GM19468 (cell line): ENCODE measurements at regions not wholly inside any gene's neighbourhood (a gene's known extent, or its start where the extent isn't known, plus 50 kb on each side); places are given as distances from the start of the nearest gene placed in this dataset.

ENCODE experiments used
- ATAC-seq: cut with Tn5 transposase; IDR thresholded peaks from one replicate; pipeline ENCODE4 v1.9.1; 2021; ENCODE audit warnings: mild to moderate bottlenecking, moderate library complexity, moderate number of reproducible peaks; ENCODE audit not compliant: unreplicated experiment; ENCODE audit errors: extremely low read depth

DNA sequence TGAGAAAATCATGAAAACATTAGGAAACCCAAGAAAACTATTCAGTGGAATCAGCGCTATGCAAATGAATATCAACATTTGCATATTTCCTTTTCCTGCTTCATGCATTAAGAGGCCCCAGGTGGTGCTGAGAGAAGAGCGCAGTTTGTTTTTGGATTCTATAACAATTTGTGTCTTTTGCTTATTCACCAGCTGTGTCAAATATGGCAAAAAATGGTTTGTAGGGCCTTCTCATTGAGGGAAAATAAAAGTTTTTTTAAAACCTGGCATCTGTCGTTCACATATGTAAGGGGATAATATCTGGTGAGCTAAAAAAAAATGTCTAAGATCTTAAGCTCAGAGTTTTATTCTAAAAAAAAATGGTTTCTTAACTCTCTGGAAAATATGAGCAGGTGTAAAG lies 122.5 kb upstream of the ROBO2 start:
- no peak for ATAC-seq

DNA sequence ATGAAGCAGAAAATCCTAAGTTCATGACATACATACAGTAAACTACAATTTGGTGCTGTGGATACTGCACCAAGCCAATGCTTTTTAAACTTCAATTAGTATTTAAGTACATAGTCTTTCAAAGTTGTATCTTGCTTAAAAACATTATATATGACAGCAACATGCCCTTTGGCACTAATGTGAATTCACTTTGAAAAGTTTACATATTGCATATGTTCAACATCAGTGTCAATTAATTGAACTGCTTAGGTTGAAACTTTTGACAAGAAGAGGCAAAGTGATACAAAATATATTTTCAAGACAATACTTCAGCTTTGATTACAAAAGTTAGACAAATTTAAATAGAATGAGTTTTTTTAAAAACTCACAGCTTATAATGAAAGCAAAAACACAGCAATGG lies 119.4 kb upstream of the ROBO2 start:
- ATAC-seq = no peak

DNA sequence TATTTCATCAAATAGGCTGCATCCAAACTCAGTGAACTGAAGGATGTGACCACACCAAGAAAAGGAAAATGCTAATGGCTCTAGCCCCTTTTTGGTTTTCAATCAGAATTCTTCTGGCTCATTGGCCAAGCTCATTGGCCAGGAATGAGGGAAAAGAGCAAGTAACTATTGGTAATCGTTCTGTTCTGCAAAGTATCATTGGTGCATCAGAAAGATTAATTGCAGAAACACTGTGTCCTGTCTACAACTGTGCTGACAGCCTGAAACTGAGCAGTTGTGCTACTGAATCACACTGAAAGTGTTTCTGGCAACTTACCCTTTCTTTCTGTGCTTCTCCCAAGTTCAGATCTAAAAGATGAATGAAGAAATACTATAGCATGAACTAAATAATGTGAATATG lies 116.4 kb upstream of the ROBO2 start:
- no peak for ATAC-seq

DNA sequence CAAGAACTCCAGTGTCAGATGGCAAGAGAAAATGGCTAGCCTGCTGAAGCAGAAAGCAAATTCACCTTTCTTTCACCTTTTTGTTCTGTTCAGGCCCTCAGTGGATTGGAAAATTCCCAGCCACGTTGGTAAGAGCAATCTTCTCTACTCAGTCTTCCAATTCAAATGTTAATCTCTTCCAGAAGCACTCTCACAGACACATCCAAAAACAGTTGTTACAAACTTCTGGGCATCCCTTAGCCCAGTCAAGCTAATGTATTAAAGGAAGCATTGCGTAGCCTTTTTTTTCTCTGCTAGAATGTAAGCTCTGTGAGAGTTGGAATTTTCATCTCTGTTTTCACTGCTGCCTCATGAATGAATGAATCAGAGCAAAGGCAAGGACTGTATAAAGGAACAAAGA lies 109.2 kb upstream of the ROBO2 start:
- ATAC-seq = no peak

DNA sequence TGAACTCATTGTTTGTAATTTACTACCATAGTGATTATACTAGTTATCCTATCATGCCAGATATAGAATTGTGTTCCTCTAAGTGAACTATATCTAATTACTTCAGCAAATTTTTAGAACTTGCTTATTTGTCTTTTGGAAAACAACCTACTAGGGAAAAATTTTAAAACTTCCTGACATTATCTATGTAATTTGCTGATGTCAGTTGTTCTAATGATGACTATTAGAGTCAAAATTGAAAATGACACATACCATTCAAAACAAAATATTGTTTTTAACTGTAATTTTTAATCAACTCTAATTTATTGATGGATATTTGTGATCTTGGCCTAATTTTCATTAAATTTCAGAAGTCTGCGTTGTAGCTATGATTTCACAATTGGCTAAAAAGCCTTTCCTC lies 106.7 kb upstream of the ROBO2 start:
- no peak for ATAC-seq

DNA sequence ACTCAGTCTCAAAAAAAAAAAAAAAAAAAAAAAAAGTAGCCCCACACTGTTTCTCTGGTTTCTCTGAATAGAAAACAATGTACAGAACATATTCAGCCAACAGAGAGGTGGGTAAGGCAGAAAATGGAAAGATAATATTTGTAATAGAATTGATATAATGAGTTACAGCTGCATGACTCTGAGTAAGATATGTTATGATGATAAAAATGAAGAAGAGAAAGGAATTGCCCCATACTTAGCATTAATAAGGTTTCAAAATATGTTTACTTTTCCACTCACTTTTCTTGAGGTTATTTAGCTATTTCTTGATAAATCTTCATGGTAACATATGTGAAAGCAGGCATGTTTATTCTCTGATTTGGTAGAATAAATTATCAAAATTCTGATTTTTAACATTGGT lies 100.9 kb upstream of the ROBO2 start:
- ATAC-seq = no peak

DNA sequence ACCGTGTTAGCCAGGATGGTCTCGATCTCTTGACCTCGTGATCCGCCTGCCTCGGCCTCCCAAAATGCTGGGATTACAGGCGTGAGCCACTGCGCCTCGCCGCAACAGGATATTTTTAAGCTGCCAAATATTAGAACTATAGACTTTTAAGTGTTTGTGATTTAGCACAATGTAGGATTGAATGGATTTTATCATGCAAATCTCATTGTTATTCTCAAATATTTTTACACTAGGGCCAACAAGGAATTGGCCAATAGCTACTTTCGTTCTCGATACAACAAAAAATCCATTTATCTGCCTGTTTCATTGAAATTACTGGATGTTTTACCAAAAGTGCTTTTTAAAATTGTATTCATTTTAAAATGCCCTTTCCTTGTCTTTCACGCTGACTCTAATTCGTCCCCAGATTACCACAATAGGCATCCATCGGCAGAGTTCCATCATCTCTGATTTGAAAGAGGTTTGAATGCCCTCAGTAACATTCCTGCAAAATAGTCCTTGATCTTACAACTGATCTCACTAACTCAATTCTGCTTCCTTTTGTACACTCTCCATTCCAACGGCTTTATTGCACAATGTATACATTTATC lies 99.6 kb upstream of the ROBO2 start:
- no peak for ATAC-seq

DNA sequence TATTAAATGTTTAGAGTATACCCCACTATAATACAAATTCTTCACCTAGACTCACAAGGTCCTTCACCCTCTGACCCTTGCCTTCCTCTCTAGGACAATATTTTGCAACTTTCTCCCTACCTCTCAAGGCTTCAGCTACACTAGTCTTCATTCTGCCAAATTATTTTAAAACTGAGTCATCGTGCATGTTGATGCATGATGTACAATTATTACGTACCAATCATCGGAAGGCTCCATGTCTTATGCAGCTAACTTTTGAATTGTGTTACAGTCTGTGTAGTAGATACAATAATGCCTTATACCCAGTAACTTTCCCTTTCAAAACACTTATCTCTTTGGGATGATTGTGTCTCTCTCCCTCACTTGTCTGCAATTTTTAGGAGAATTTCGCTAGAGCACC lies 98.5 kb upstream of the ROBO2 start:
- ATAC-seq = no peak

DNA sequence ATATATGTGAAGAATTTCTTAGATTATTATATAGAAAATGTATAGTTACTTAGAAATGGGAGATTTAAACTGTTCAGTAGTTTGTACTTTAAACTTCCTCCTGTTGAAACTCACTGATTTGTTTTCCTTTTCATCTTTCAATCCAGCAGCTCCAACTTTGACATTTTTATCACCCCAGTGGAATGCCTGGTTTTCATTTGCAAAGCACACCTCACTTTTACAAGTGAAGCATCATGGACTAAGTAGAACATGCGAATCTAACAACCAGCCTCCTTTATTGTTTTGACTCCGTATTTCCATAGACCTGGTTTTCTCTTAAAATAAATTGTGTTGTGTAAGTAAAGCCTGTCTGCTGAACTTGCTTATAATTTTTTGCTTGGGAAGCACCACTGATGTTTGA lies 97.8 kb upstream of the ROBO2 start:
- no peak for ATAC-seq

DNA sequence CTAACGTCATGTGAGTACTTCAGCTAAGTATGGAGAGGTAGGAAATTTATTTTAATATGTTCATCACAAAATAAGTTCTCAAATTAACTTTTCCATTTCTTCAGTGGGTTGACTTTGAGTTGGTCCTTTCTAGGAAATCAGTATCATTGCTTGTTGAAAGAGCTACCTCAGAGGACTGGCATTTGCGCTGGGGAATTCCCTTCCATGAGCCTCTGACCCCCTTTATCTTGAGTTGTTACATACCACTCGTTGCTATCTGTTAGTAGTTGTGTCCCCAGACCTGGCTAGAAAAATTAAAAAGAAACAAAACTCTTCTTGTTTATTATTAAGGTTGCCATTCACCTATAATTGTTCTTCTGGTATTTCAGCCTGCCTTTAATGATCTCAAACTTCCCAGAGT lies 96.8 kb upstream of the ROBO2 start:
- ATAC-seq = no peak

DNA sequence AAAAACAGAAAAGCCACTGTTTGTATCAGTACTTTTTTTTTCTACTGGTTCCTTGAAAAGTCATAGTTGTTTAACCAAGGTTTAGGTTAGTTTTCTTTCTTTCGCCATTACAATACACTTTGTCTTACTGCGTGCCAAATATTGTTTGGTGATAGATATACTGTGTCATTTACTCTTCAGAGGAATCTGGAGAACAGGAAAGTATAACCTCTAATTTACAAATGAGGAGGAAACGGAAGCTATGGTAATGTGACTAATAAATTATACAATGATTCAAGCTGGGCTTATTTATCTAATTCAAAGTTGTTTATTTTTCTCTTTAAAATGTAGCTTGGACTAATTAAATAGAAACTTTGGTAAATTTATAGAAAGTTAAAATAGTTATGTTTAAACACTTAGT lies 96.2 kb upstream of the ROBO2 start:
- no peak for ATAC-seq

DNA sequence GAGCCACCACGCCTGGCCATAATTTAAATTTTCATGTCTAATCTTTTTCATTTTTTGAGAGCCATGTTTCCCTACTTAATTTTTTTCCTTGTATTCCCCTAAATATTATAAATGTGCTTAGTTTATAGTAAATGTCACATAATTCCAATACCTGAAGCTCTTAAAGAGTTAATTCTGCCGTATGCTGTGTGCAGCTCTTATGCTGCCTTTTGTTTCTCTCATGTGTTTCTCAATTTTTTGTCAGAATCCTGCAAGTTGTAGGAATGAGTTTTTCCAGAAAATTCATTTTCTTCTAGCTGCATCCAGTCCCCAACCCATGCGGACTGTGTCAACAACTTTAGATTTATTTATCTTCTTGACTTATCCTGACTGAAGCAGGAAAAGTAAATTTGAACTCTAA lies 90.9 kb upstream of the ROBO2 start:
- ATAC-seq = no peak

DNA sequence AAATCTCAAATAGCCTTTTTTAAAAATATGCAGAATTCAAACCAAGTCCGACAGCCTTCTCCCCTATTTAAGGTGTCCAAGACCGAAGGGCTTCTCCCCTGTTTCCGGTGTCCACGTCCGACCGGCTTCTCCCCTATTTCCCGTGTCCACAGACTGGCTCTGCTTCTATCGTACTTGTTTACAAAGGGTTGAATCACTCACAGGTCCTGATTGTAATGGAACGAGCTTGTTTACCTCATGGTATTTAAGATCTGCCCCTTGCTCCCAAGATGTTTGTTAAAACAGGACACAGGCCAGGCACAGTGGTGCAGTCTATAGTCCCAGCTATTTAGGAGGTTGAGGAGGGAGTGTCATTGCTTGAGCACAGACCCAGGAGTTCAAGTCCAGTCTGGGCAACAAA lies 90.4 kb upstream of the ROBO2 start:
- ATAC-seq = no peak

DNA sequence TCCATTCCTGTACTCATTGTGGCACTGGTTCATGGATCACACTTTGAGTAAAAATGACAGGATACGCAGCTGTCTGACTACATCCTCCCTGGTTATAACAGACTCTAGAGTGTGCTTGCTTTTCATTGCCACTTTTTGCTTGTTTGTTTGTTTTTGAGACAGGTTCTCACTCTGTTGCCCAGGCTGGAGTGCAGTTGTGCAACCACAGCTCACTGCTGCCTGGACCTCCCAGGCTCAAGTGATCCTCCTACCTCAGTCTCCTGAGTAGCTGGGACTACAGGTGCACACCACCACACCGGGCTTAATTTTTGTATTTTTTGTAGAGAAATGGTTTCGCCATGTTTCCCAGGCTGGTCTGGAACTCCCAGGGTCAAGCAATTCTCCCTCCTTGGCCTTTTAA lies 89.3 kb upstream of the ROBO2 start:
- no peak for ATAC-seq

DNA sequence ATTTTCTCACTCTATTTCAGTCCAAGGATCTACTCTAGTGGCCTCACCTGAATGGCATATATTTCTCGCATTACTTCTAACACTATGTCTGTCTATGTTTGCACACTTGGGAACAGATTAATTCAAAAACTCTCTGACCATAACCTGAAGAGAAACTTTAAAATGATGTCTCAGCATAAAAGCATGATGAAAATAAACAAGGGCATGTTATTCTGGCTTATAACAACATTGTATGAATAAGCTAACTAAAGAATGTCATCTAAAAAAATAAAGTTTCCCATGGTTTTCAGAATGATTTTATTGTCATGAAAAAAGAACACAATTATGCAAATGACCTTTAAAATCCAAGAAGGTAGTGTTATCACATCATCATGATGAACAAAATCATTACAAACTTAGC lies 85.5 kb upstream of the ROBO2 start:
- no peak for ATAC-seq

DNA sequence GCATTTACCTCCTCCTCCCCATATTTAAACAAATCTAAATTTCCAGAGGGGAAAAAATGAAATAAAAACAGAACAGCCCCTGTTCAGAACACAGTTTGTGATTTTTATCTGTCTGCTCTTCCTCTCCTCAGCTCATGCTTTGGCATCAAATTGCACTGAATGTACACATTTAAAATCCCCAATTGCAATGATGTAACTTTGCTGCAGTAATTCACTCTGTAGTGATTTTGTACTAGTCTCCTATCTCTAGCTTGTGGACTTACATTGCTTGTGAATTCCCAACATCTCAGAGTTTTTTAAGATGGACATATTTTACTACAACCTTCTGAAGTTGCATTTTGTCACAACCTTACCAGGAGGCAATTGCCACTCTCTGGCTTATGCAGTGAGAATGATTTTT lies 81.6 kb upstream of the ROBO2 start:
- no peak for ATAC-seq

DNA sequence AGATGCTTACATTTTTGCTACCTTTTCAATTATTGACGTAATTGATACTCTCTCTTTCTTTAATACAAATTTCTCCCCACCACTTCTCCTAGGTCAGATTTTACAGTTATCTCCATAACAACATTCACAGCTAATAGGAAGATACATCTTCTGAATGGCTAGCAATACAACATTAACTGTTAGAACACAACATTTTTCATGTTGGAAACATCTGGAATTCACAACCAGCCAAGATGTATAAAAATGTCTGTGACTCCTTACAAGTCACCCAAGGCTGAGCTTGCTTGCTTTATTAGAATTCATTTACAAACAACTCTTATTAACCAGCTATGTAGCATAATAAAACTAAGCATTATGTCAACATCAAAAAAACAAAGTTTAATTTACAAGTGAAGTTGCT lies 81.0 kb upstream of the ROBO2 start:
- no peak for ATAC-seq

DNA sequence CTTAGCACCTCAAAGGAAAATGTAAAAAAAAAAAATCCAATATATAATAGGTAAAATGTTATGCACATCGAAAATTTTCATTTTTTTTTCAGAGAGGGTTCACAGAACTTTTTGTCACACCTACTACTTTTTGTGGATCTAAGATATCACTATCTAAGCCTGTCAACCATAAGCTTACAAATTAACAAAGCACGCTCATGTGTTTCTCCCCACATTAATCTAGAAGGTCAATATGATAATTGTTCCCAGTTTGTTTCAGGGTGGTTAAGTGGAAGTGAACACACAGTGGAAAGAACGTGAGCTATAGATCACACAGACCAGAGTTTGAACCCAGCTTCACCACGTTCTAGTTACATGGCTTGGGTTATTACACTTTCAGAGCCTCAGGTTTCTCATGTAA lies 78.6 kb upstream of the ROBO2 start:
- ATAC-seq = no peak

DNA sequence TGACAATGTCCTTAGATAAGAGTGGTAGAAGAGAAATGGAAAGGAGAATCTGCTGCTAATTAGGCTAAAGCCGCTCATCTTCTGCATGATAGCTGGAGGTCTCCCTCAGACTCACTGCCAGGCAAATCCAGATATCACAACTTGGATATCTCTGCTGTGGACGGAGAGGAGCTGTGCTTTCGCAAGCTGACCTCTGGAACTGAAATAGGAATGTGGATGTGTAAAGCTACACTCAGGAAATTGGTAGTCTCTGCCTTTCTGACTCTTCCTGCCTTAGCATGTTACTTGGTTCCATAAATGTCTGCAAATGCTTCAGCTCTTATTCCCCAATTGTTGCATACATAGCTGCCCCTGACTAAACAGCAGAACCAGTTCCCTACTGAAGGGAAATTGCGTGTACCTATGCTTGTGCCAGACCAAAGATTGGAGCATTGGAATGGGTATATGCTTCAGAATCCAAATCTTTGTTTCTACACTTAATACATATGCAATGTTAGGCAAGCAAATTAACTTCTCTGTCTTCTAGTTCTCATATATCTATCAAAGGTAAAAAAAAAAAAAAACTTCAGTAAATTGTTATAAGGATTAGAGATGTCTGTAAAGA lies 74.7 kb upstream of the ROBO2 start:
- ATAC-seq = no peak

DNA sequence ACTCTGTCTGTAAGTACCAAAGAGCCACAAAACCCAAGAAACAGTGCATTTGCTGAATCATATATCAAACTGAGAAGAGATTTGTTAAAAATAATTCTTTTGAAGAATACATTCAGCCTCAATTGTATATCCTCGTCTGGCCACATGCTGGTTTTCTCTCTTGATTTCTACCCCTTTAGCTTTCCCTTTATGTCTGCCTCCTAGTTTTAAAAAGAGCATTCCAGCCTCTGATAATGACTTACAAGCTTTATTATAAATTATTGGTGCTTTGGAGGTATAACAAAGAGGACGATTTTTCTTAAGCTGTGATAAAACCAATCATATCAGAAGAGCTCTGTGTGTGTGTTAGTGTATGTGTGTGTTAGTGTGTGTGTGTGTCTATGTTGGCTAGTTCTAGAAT lies 70.4 kb upstream of the ROBO2 start:
- ATAC-seq = no peak

DNA sequence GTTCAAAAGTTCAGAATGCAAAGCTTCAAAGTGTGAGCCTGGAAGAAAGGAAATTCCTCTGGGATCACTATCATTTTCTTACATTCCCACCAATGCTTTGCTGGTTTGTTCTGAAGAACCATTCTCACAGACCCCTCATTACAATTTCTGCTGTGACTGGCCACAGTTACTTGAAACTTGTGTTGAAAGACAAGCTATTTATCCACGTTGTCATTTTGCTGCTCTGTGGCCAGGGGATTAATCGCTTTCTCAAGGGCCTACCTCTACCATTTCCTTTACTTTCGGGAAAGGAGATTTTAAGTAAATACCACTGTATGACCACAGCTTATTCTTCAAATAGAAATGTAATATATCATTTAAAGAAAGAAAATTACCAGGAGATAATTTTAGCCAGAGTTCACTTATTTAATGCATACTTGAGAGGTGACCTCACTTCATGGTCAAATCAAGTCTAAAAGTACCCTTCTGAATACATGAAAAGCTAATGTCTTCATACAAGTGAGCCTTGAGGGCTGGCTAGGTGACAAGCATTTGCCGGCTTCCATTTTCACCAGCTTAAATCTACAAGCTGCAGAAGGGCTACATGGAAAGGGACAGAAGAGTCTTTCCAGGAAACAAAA lies 69.8 kb upstream of the ROBO2 start:
- no peak for ATAC-seq

DNA sequence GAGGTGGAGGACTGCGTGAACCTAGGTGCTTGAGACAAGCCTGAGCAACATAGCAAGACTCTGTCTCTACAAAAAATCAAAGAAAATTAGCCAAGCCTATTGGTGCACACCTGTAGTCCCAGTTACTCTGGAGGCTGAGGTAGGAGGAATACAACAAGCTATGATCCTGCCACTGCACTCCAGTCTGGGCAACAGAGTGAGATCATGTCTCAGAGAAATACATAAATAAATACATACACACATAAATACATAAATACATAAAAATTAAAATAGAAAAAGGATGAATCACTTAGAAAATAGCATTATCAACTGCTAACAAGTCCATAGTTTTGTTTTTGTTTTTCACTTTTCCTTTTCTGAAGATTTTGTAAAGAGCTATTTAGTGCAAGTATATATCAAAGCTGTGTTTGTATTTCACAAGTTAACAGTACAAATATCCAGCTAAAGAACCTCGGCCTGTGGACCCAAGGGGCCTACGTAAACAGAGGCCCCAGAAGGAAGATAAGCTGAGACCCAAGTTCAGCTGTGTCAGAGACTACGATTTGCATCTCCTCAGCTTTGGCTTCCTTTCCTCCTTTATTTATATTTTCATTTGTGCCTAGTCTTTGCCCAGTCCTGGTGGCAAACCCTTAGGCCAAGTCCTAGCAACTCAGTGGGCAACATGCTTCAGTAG lies 67.1 kb upstream of the ROBO2 start:
- ATAC-seq = no peak
